Right ventricle myocardium superior (tissue), 1 donor: ENCODE measurements at regions not wholly inside any gene's neighbourhood (a gene's known extent, or its start where the extent isn't known, plus 50 kb on each side); places are given as distances from the start of the nearest gene placed in this dataset.
"Not testable (repeated sequence)": the region's sequence is repeated elsewhere in the genome, so short reads cannot be mapped to it uniquely, and the experiment has no call there.

Source experiments
- ATAC-seq: fragments of 200-7000 bp; cut with Tn5 transposase; one replicate; pipeline ENCODE4 v1.9.1; 2020; ENCODE audit warnings: mild to moderate bottlenecking; ENCODE audit not compliant: poor library complexity
- DNase-seq: peaks from one replicate; pipeline ENCODE4 v3.0.0-alpha.2; 2020
- intact Hi-C: fragments of 100-400 bp; cut with DNase I; formaldehyde crosslinking; loops from one replicate; pipeline ENCODE4 v1.11.2; 2022
- donor health status: DM: no; HTN: yes; CAD: no; lungs with severe emphysema.

DNA sequence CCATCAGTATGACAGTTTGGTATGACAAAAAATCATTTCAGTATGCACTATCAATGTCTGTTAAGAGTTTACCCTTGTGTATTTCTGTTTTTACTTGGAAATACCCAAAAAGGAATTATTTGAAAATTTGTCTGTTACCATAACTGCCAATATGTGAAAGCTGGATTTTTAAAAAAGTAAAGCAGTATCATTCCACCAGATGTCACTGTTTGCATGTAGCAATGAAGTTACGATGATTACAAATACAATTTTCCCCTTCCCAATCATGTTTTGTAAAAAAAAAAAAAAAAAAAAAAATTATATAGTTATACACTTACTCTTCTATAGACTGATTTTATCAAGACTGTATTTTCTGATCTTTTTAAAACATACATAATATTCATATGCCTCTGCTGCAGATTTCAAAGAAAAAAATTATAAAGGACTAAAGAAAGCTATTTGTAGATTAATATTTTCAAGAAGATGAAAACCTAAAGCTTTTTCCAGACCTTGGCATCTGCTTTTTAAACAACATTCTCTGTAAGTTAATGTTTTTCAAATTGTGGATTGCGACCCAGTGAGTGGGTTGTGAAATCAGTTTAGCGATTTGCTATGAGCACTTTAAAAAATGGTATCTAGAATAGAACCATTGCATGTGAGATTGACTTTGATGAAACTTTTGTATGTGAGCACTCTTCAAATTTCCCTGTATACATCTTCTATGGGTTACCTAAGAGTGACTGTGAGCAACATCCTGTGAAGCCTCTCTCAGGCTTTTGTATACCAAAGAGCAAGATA is 114.2 kb downstream of the TTC6 start:
- DNase-seq (no peak), ATAC-seq (no peak)
- intact Hi-C loops = no loop called here

DNA sequence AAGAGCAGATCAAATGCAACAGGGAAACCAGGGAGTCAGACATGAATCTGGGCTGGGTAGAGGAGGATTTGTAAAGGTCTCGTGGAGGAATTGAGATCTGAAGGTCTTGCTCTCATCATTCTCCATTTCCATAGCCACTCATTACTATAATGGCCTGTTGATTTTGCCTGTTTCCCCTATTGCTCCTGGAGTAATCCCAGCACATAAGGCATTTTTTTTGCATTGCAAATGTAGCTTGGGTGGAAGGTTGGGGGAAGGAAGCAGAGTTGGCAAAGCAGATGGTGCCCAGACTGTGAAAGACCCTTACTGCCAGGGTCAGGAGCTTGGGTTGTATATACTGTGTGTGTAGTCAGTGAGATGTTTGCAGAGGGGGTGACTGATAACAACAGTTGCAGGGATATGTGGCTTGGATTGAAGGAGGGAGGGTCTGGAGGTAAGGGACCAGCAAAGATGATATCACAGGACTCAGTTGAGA is 116.0 kb downstream of the TTC6 start:
- ATAC-seq (no peak), DNase-seq (no peak)
- intact Hi-C loops = no loop called here

- intact Hi-C loops = no loop called here
- DNase-seq = no peak
- ATAC-seq = no peak
These were observed 116.5 kb downstream of the TTC6 start for GRCh38 chr14:37711831-37712475.

- ATAC-seq, intact Hi-C loops, DNase-seq: not testable (repeated sequence)
These were observed 117.0 kb downstream of the TTC6 start for GRCh38 chr14:37712476-37712860.

DNA sequence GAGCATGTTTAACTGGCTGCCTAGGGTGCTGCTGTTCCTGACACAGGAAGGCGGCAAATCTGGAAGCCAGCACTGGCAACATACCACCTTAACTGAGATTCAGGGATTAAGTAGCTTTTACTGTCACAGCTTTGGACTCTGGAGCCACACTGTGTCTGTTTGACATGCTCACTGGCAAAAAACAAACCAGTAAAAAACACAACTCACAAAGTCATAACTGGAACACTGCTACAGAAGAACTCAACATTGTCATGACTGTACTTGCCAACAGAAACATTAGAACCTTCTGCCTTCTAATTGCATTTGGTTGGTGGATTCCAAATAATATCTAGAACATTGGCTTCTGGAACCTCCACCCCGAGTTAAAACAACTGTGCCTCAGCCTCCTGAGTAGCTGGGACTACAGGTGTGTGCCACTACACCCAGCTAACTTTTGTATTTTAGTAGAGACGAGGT is 117.6 kb downstream of the TTC6 start:
- DNase-seq (no peak), ATAC-seq (no peak)
- intact Hi-C loops = no loop called here

- DNase-seq = no peak
- intact Hi-C loops = no loop called here
- no peak for ATAC-seq
These were observed 124.7 kb downstream of the TTC6 start for GRCh38 chr14:37720131-37720530.

GRCh38 chr14:37721976-37722659 is 126.7 kb downstream of the TTC6 start:
- intact Hi-C loops = no loop called here
- no peak for ATAC-seq

DNA sequence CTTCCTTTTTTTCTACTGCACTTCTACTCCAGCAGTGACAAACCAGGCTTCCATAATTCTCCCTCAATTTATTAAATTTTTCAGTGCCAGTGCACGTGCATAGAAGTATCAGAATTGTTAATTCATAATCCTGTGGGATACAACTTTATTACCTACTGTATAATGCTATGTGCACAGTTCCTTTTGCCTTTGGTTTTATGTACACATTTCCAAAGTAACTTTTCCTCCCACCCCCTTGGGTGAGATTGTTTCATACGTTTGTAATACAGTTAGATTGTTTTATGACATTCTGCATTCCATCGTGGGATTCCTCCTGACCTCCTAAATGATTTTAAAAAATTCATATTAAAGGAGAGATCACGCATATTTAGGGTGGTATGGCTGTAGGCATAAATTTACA is 128.1 kb downstream of the TTC6 start:
- intact Hi-C loops = no loop called here
- DNase-seq (no peak), ATAC-seq (no peak)

More at GRCh38 chr14:37721976-37722659, 126.7 kb downstream of the TTC6 start:
- DNase-seq = no peak

DNA sequence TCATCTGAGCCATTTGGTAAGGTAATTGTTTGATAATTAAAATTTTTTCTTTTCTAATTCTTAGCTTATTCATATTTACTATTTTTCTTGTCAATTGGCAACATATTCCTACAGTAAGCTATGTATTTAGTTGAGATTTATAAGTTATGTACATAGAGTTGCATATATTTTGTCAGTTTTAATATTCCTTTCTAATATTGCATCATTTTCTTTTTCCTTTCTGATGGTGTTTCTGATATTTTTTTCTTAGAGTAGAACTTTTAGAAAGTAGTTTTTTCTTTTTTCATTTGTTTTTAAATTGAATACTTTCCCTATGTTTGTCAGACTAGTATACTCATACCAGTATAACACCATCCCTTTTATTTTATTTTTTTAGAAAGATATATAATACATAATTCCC is 131.3 kb downstream of the TTC6 start:
- DNase-seq (no peak), ATAC-seq (no peak)
- intact Hi-C loops = no loop called here

GRCh38 chr14:37729218-37729617 is 133.8 kb downstream of the TTC6 start:
- intact Hi-C loops = no loop called here
- ATAC-seq (no peak), DNase-seq (no peak)

- ATAC-seq (no peak), DNase-seq (no peak)
- intact Hi-C loops = no loop called here
These were observed 135.7 kb downstream of the TTC6 start for GRCh38 chr14:37731094-37731493.

DNA sequence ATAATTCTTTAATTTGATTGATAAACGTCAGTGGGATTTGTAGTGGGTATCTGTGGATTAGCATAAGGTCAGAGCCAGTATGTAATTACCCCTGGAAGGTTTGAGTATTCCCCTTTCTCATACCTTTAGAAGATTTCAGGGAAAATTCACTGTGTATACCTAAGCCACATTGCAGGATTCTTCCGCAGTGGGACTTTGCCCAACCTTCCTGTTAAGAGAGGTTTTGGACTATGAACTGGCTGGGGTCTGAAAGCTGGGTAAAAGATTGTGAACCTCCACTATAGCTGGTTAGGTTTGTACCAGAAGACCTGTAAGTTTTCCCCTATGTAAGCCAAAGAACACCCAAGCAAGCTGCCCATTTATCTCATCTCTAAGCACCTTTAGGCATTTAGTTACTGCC is 150.2 kb downstream of the TTC6 start:
- ATAC-seq (no peak), DNase-seq (no peak)
- intact Hi-C loops = no loop called here

GRCh38 chr14:37746140-37746832 is 150.9 kb downstream of the TTC6 start:
- ATAC-seq (no peak), DNase-seq (no peak)
- intact Hi-C loops = no loop called here

- intact Hi-C loops = no loop called here
- ATAC-seq = no peak
- no peak for DNase-seq
These were observed 158.0 kb downstream of the TTC6 start for GRCh38 chr14:37753459-37753858.

GRCh38 chr14:37760275-37760674 is 164.8 kb downstream of the TTC6 start:
- intact Hi-C loops, DNase-seq, ATAC-seq: not testable (repeated sequence)

DNA sequence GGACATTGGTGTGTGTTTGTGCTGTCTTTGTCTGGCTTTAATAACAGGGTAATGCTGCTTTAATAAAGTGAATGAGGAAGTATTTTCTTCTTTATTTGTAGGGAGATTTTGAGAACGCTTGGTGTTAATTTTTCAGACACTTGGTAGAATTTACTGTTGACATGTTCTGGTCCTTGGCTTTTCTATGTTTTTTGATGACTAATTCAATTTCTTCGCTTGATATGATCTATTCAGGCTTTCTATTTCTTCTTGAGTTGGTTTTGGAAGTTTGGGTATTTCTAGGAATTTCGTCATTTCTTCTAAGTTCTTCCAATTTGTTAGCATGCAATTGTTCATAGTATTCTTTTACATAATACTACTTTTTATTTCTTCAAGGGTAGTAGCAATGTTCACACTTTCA is 167.8 kb downstream of the TTC6 start:
- DNase-seq (no peak), ATAC-seq (no peak)
- intact Hi-C loops = no loop called here

DNA sequence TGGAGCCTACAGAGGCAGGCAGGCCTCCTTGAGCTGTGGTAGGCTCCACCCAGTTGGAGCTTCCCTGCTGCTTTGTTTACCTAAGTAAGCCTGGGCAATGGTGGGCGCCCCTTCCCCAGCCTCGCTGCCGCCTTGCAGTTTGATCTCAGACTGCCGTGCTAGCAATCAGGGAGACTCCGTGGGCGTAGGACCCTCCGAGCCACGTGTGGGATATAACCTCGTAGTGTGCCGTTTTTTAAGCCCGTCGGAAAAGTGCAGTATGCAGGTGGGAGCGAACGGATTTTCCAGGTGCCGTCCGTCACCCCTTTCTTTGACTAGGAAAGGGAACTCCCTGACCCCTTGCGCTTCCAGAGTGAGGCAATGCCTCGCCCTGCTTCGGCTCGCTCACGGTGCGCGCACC is 176.9 kb downstream of the TTC6 start:
- DNase-seq, intact Hi-C loops: not testable (repeated sequence)

GRCh38 chr14:37776791-37777499 is 181.5 kb downstream of the TTC6 start:
- intact Hi-C loops = no loop called here
- DNase-seq = no peak
- ATAC-seq = no peak

More for the DNA sequence above, 176.9 kb downstream of the TTC6 start:
- not testable (repeated sequence) for ATAC-seq
